ENCODE measurements at regions not wholly inside any gene's neighbourhood (a gene's known extent, or its start where the extent isn't known, plus 50 kb on each side); places are given as distances from the start of the nearest gene placed in this dataset.

DNA sequence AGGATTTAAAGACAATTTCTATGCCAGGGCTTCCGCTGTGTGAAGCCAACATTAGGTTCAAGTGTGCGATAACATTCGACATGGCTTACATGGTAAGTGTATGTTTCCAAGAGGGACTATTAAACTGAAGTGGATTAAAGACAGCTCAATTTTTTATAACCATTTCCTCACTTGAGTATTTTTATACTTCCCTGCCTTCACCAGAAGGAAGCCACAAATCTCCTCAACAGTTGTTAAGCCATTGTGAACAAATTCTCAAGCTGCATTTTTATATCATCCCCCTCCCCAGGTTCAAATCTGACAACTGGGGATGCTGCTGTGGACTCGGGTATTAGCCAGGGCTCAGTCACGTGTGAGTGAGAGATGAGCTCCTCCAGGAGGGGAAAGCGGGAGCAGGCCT lies 116.3 kb downstream of the RHOU start:
- H3K9me3 ChIP-seq (ENCODE audit: low read length), result peaks cover 7% of the 10 kb centered on the region
- no peaks in the 10 kb centered on the region for H4K20me1 ChIP-seq (ENCODE audit: insufficient read depth)
- H3F3A ChIP-seq (ENCODE audit: insufficient read depth, low read length, poor library complexity, severe bottlenecking), result no peaks in the 10 kb centered on the region
- no peak overlapping the region for H3K4me3 ChIP-seq (ENCODE audit: low read length)
- no peak overlapping the region for H3K4me2 ChIP-seq (ENCODE audit: low read length)
- H3K79me2 ChIP-seq (replicated peaks; ENCODE audit: insufficient read depth, low read length), result no peaks in the 10 kb centered on the region
- no peaks in the 10 kb centered on the region for H3K36me3 ChIP-seq (ENCODE audit: insufficient read depth, low read length)
- H3K27ac ChIP-seq (ENCODE audit: low read length), result no peak overlapping the region
- H2AFZ ChIP-seq (ENCODE audit: low read depth, low read length), result no peak overlapping the region
- H3K9ac ChIP-seq (ENCODE audit: low read length), result no peak overlapping the region
- no peaks in the 10 kb centered on the region for H3K9me2 ChIP-seq (ENCODE audit: insufficient read depth, low read length)
- TF ChIP-seq MXI1 (conservative IDR thresholded peaks at IDR 0.05; ENCODE audit: poor library complexity, severe bottlenecking) (no peak), EZH2 (IDR thresholded peaks at IDR 0.05; ENCODE audit: borderline replicate concordance, insufficient read depth, low read length, poor library complexity, severe bottlenecking) (no peak), POLR2AphosphoS5 (IDR thresholded peaks at IDR 0.05) (no peak), SMC3 (conservative IDR thresholded peaks at IDR 0.05; ENCODE audit: poor library complexity) (no peak), TAF1 (IDR thresholded peaks at IDR 0.05; ENCODE audit: low read depth) (no peak), EP300 (conservative IDR thresholded peaks at IDR 0.05; ENCODE audit: poor library complexity, severe bottlenecking) (no peak)
- H3K27me3 ChIP-seq (ENCODE audit: insufficient read depth, low read depth, low read length), result no peaks in the 10 kb centered on the region

DNA sequence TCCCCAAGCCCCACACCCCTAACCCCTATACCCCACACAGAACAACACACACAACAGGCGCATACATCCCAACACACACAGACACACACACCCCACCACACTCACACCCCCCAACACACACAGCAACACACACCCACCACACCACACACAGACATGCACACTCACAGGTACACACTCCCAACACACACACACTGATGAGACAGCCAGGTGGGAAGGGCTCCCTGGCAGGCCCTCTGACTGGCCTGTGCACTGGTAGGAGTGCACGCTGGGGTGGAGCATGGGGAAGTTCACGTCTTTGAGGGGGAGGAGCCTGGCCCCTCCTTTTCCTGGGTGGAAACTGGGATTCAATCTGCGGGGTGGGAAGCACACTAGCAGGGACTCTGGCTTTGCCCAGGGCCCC lies 116.7 kb downstream of the RHOU start:
- Histone ChIP-seq H2AFZ (ENCODE audit: low read depth, low read length) (no peak overlapping the region), H3K27me3 (ENCODE audit: insufficient read depth, low read depth, low read length) (no peaks in the 10 kb centered on the region)

More for the DNA sequence above, 116.7 kb downstream of the RHOU start:
- Histone ChIP-seq H3K4me2 (ENCODE audit: low read length) (no peak overlapping the region), H3F3A (ENCODE audit: insufficient read depth, low read length, poor library complexity, severe bottlenecking) (no peaks in the 10 kb centered on the region), H3K9me3 (ENCODE audit: low read length) (peaks cover 7% of the 10 kb centered on the region), H3K27ac (ENCODE audit: low read length) (no peak overlapping the region), H3K79me2 (replicated peaks; ENCODE audit: insufficient read depth, low read length) (no peaks in the 10 kb centered on the region), H3K4me3 (ENCODE audit: low read length) (no peak overlapping the region), H4K20me1 (ENCODE audit: insufficient read depth) (no peaks in the 10 kb centered on the region), H3K36me3 (ENCODE audit: insufficient read depth, low read length) (no peaks in the 10 kb centered on the region), H3K9me2 (ENCODE audit: insufficient read depth, low read length) (no peaks in the 10 kb centered on the region), H3K9ac (ENCODE audit: low read length) (no peak overlapping the region)
- TF ChIP-seq TAF1 (IDR thresholded peaks at IDR 0.05; ENCODE audit: low read depth), result no peak
- no peak for TF ChIP-seq EZH2 (IDR thresholded peaks at IDR 0.05; ENCODE audit: borderline replicate concordance, insufficient read depth, low read length, poor library complexity, severe bottlenecking)
- TF ChIP-seq, protein P1, sequence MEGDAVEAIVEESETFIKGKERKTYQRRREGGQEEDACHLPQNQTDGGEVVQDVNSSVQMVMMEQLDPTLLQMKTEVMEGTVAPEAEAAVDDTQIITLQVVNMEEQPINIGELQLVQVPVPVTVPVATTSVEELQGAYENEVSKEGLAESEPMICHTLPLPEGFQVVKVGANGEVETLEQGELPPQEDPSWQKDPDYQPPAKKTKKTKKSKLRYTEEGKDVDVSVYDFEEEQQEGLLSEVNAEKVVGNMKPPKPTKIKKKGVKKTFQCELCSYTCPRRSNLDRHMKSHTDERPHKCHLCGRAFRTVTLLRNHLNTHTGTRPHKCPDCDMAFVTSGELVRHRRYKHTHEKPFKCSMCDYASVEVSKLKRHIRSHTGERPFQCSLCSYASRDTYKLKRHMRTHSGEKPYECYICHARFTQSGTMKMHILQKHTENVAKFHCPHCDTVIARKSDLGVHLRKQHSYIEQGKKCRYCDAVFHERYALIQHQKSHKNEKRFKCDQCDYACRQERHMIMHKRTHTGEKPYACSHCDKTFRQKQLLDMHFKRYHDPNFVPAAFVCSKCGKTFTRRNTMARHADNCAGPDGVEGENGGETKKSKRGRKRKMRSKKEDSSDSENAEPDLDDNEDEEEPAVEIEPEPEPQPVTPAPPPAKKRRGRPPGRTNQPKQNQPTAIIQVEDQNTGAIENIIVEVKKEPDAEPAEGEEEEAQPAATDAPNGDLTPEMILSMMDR (IDR thresholded peaks at IDR 0.05; ENCODE audit: poor library complexity, severe bottlenecking), result no peak
- no peak for TF ChIP-seq RAD21 (conservative IDR thresholded peaks at IDR 0.05)
- TF ChIP-seq SMC3 (conservative IDR thresholded peaks at IDR 0.05; ENCODE audit: poor library complexity), result no peak
- TF ChIP-seq MXI1 (conservative IDR thresholded peaks at IDR 0.05; ENCODE audit: poor library complexity, severe bottlenecking), result no peak
- TF ChIP-seq, protein P2, sequence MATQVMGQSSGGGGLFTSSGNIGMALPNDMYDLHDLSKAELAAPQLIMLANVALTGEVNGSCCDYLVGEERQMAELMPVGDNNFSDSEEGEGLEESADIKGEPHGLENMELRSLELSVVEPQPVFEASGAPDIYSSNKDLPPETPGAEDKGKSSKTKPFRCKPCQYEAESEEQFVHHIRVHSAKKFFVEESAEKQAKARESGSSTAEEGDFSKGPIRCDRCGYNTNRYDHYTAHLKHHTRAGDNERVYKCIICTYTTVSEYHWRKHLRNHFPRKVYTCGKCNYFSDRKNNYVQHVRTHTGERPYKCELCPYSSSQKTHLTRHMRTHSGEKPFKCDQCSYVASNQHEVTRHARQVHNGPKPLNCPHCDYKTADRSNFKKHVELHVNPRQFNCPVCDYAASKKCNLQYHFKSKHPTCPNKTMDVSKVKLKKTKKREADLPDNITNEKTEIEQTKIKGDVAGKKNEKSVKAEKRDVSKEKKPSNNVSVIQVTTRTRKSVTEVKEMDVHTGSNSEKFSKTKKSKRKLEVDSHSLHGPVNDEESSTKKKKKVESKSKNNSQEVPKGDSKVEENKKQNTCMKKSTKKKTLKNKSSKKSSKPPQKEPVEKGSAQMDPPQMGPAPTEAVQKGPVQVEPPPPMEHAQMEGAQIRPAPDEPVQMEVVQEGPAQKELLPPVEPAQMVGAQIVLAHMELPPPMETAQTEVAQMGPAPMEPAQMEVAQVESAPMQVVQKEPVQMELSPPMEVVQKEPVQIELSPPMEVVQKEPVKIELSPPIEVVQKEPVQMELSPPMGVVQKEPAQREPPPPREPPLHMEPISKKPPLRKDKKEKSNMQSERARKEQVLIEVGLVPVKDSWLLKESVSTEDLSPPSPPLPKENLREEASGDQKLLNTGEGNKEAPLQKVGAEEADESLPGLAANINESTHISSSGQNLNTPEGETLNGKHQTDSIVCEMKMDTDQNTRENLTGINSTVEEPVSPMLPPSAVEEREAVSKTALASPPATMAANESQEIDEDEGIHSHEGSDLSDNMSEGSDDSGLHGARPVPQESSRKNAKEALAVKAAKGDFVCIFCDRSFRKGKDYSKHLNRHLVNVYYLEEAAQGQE (IDR thresholded peaks at IDR 0.05; ENCODE audit: borderline replicate concordance), result no peak
